HCT116 (cell line): ENCODE measurements at regions not wholly inside any gene's neighbourhood (a gene's known extent, or its start where the extent isn't known, plus 50 kb on each side); places are given as distances from the start of the nearest gene placed in this dataset.

Experiments
- ATAC-seq: fragments of 200-7000 bp; cut with Tn5 transposase; 2 replicates; pipeline ENCODE4 v1.9.1; 2020; ENCODE audit warnings: mild to moderate bottlenecking, moderate library complexity
- BruUV-seq: library from RNA; stranded (reverse); fragments of 400-500 nt; replicated peaks from 2 replicates; lab custom pipeline; 2021; lab: Mats Ljungman, UMichigan
- CTCF ChIA-PET: fragments of 300-600 bp; sonication (Branson Sonifier 250); formaldehyde crosslinking; loops from one replicate; lab custom pipeline; 2021; ENCODE audit warnings: antibody characterized with exemption; lab: Charles Lee
- POLR2A ChIA-PET: fragments of 300-600, 350-600 bp; sonication (Branson Sonifier 250); formaldehyde crosslinking; loops from one replicate; lab custom pipeline; 2021; ENCODE audit warnings: antibody characterized with exemption; lab: Charles Lee
- RAD21 ChIA-PET, 2 experiments: fragments of 300-600 bp; sonication (Branson Sonifier 250); formaldehyde crosslinking; loops; one replicate each; lab custom pipeline; 2023; ENCODE audit warnings: low total read pairs in 2 of 2; ENCODE audit not compliant: uncharacterized antibody in 2 of 2, unreplicated experiment in 2 of 2, low non-redundant PET in 1 of 2; lab: Charles Lee
- DNase-seq: peaks from one replicate; pipeline ENCODE4 v3.0.0-alpha.2; 2010; ENCODE audit warnings: low read depth, low spot score
- H2AFZ ChIP-seq: fragments of 200-600 bp; shearing (Covaris generic), sonication (generic); 2 replicates; pipeline ENCODE4 v1.6.1; 2017; ENCODE audit warnings: low read depth, mixed run types, mixed read lengths, antibody characterized with exemption, low read length; ENCODE audit not compliant: poor library complexity, severe bottlenecking
- H3K27ac ChIP-seq: 2 replicates; pipeline ENCODE4 v1.5.1; 2012; ENCODE audit warnings: low read depth, low read length
- H3K27me3 ChIP-seq: fragments of 200-600 bp; sonication (generic); 2 replicates; pipeline ENCODE4 v1.6.1; 2016; ENCODE audit warnings: mixed run types, low read length, mixed read lengths; ENCODE audit not compliant: insufficient read depth
- H3K36me3 ChIP-seq, 2 experiments: fragments of 200-500 bp in 1 of 2; fragments of 200-600 bp in 1 of 2; sonication (Bioruptor generic) in 1 of 2; sonication (generic) in 1 of 2; 2 replicates each; pipeline versions ENCODE4 v1.5.1 to v1.6.1; 2014 to 2016; ENCODE audit warnings: low read length in 2 of 2, inconsistent platforms in 1 of 2, mixed read lengths in 1 of 2, mixed run types in 1 of 2; ENCODE audit not compliant: insufficient read depth in 2 of 2, control insufficient read depth in 1 of 2
- H3K4me1 ChIP-seq, 2 experiments: fragments of 200-600 bp in 1 of 2; sonication (generic) in 1 of 2; 2 replicates each; pipeline versions ENCODE4 v1.5.1 to v1.6.1; 2012 to 2017; ENCODE audit warnings: low read length in 2 of 2, inconsistent platforms in 1 of 2, mild to moderate bottlenecking in 1 of 2, mixed read lengths in 1 of 2, mixed run types in 1 of 2, moderate library complexity in 1 of 2; ENCODE audit not compliant: insufficient read depth in 2 of 2, control insufficient read depth in 1 of 2
- H3K4me2 ChIP-seq: fragments of 200-600 bp; sonication (generic); 2 replicates; pipeline ENCODE4 v1.6.1; 2017; ENCODE audit warnings: mixed run types, low read length, mixed read lengths
- H3K4me3 ChIP-seq, 2 experiments: fragments of 200-600 bp in 1 of 2; sonication (generic) in 1 of 2; replicated peaks in 1 of 2; 2 replicates each; pipeline ENCODE4 v1.5.1; 2011 to 2016; ENCODE audit warnings: low read length in 2 of 2, control low read depth in 1 of 2, low read depth in 1 of 2, mild to moderate bottlenecking in 1 of 2, mixed read lengths in 1 of 2, mixed run types in 1 of 2
- H3K79me2 ChIP-seq: fragments of 200-600 bp; sonication (generic); 2 replicates; pipeline ENCODE4 v1.6.1; 2017; ENCODE audit warnings: mild to moderate bottlenecking, mixed run types, low read length, moderate library complexity, mixed read lengths; ENCODE audit not compliant: insufficient read depth
- H3K9ac ChIP-seq: fragments of 200-600 bp; sonication (generic); 2 replicates; pipeline ENCODE4 v1.6.1; 2016; ENCODE audit warnings: low read length, mixed read lengths
- H3K9me2 ChIP-seq: fragments of 200-600 bp; sonication (generic), shearing (Covaris generic); 2 replicates; pipeline ENCODE4 v1.6.1; 2017; ENCODE audit warnings: mixed run types, mild to moderate bottlenecking, moderate library complexity; ENCODE audit not compliant: insufficient read depth
- H3K9me3 ChIP-seq, 2 experiments: fragments of 200-500 bp in 1 of 2; fragments of 200-600 bp in 1 of 2; sonication (Bioruptor generic) in 1 of 2; sonication (generic) in 1 of 2; 2 replicates each; pipeline ENCODE4 v1.6.1; 2014 to 2017; ENCODE audit warnings: low read length in 2 of 2, mixed read lengths in 2 of 2, inconsistent platforms in 1 of 2, low read depth in 1 of 2, mild to moderate bottlenecking in 1 of 2, mixed run types in 1 of 2, moderate library complexity in 1 of 2; ENCODE audit not compliant: control insufficient read depth in 1 of 2, insufficient read depth in 1 of 2
- H4K20me1 ChIP-seq: fragments of 200-600 bp; sonication (generic), shearing (Covaris generic); 2 replicates; pipeline ENCODE4 v1.6.1; 2017; ENCODE audit warnings: mixed run types, mild to moderate bottlenecking, moderate library complexity; ENCODE audit not compliant: insufficient read depth
- EGR1 ChIP-seq: IDR thresholded peaks from 2 replicates; pipeline ENCODE4 v1.6.1; 2012; ENCODE audit warnings: low read depth
- POLR2A ChIP-seq: IDR thresholded peaks from 2 replicates; pipeline ENCODE4 v1.7.0; 2011; ENCODE audit warnings: borderline replicate concordance; ENCODE audit not compliant: insufficient read depth, insufficient read length; ENCODE audit errors: extremely low read depth
- REST ChIP-seq: IDR thresholded peaks from 2 replicates; pipeline ENCODE4 v1.6.1; 2012; ENCODE audit warnings: low read depth
- SP1 ChIP-seq: IDR thresholded peaks from 2 replicates; pipeline ENCODE4 v1.6.1; 2012; ENCODE audit warnings: low read depth
- TCF7L2 ChIP-seq: IDR thresholded peaks from 2 replicates; pipeline ENCODE4 v1.7.0; 2011; ENCODE audit warnings: borderline replicate concordance, inconsistent platforms; ENCODE audit not compliant: insufficient read depth, insufficient read length; ENCODE audit errors: extremely low read depth
- intact Hi-C: fragments of 100-400 bp; cut with micrococcal nuclease; formaldehyde crosslinking; loops from 2 replicates; pipeline ENCODE4 v1.10.0; 2022
- TF ChIP-seq, protein P1 (sequence below), 3 experiments: fragments of 200-600 bp in 1 of 3; sonication (generic) in 1 of 3; IDR thresholded peaks in 2 of 3; conservative IDR thresholded peaks in 1 of 3; 2 replicates each; pipeline ENCODE4 v1.5.1; 2012 to 2017; ENCODE audit warnings: low read depth in 2 of 3, low read length in 2 of 3, antibody characterized with exemption in 1 of 3, borderline replicate concordance in 1 of 3, control low read depth in 1 of 3, mild to moderate bottlenecking in 1 of 3, mixed read lengths in 1 of 3, mixed run types in 1 of 3, moderate library complexity in 1 of 3; ENCODE audit not compliant: insufficient read depth in 1 of 3

DNA sequence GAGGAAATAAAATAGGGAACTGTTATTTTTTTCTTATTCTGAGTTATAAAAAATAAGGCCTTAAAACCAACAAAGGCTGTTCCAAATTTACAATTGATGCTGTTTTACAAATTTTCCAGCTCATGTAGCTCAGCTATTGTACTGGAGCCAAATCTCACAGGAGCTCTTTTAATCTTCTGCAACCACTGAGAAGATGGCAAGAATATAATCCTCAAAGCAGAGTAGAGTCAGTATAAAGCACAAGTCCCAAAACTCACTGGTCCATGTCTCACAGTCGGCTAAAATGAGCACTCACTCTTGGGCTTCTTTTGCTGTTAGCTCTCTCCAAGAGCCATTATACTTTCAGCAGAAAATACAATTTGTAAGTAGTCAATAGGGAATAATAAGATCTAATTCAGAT lies 1074.4 kb upstream of the PRR20A start:
- TF ChIP-seq EGR1 (no peak), TCF7L2 (no peak), POLR2A (no peak), REST (no peak), SP1 (no peak)
- TF ChIP-seq, protein P1, sequence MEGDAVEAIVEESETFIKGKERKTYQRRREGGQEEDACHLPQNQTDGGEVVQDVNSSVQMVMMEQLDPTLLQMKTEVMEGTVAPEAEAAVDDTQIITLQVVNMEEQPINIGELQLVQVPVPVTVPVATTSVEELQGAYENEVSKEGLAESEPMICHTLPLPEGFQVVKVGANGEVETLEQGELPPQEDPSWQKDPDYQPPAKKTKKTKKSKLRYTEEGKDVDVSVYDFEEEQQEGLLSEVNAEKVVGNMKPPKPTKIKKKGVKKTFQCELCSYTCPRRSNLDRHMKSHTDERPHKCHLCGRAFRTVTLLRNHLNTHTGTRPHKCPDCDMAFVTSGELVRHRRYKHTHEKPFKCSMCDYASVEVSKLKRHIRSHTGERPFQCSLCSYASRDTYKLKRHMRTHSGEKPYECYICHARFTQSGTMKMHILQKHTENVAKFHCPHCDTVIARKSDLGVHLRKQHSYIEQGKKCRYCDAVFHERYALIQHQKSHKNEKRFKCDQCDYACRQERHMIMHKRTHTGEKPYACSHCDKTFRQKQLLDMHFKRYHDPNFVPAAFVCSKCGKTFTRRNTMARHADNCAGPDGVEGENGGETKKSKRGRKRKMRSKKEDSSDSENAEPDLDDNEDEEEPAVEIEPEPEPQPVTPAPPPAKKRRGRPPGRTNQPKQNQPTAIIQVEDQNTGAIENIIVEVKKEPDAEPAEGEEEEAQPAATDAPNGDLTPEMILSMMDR (IDR thresholded peaks at IDR 0.05 in 2 of 3, conservative IDR thresholded peaks at IDR 0.05 in 1 of 3; ENCODE audit: borderline replicate concordance in 1 of 3, insufficient read depth in 1 of 3, low read depth in 2 of 3, low read length in 2 of 3), result no peak
- no TSS peak for BruUV-seq
- no peak overlapping the region for H3K27ac ChIP-seq
- ATAC-seq (no peak), DNase-seq (no peak)
- no peaks in the 10 kb centered on the region for H3K27me3 ChIP-seq
- ChIA-PET CTCF (no interaction called here), RAD21 (no interaction called here), POLR2A (no interaction called here)
- no peaks in the 10 kb centered on the region for H3K9me2 ChIP-seq
- H4K20me1 ChIP-seq, result no peaks in the 10 kb centered on the region
- no peak overlapping the region for H2AFZ ChIP-seq
- intact Hi-C loops, result no loop called here
- H3K36me3 ChIP-seq, result no peaks in the 10 kb centered on the region
- no peak overlapping the region for H3K4me3 ChIP-seq
- H3K9ac ChIP-seq, result no peak overlapping the region
- H3K9me3 ChIP-seq, result peaks cover 8 to 27% of the 10 kb centered on the region in 2 experiments; a peak in 2 of 4 replicates
- H3K79me2 ChIP-seq, result no peaks in the 10 kb centered on the region
- no peaks in the 10 kb centered on the region for H3K4me1 ChIP-seq
- H3K4me2 ChIP-seq, result no peak overlapping the region
